Activated CD8-positive, alpha-beta memory T cell treated with anti-CD3 and anti-CD28 coated beads, Interleukin-2, amount 50 U/mL, for 48 hours (primary cell): ENCODE measurements at regions not wholly inside any gene's neighbourhood (a gene's known extent, or its start where the extent isn't known, plus 50 kb on each side); places are given as distances from the start of the nearest gene placed in this dataset.
A peak's percentile ranks its signal among the peaks of the same experiment; 100 is the strongest.

Experiments
- DNase-seq: peaks from one replicate; pipeline ENCODE4 v3.0.0-alpha.2; 2020

- no peak for DNase-seq
Measured at GRCh38 chr13:97057176-97057575, 62.9 kb upstream of the OXGR1 start.

GRCh38 chr13:97058391-97058790 lies 64.1 kb upstream of the OXGR1 start:
- no peak for DNase-seq

GRCh38 chr13:97058926-97059325 lies 64.7 kb upstream of the OXGR1 start:
- DNase-seq = no peak

- DNase-seq = no peak
Measured at GRCh38 chr13:97067017-97067895, 73.0 kb upstream of the OXGR1 start.

- no peak for DNase-seq
Measured at GRCh38 chr13:97068151-97068550, 73.9 kb upstream of the OXGR1 start.

DNA sequence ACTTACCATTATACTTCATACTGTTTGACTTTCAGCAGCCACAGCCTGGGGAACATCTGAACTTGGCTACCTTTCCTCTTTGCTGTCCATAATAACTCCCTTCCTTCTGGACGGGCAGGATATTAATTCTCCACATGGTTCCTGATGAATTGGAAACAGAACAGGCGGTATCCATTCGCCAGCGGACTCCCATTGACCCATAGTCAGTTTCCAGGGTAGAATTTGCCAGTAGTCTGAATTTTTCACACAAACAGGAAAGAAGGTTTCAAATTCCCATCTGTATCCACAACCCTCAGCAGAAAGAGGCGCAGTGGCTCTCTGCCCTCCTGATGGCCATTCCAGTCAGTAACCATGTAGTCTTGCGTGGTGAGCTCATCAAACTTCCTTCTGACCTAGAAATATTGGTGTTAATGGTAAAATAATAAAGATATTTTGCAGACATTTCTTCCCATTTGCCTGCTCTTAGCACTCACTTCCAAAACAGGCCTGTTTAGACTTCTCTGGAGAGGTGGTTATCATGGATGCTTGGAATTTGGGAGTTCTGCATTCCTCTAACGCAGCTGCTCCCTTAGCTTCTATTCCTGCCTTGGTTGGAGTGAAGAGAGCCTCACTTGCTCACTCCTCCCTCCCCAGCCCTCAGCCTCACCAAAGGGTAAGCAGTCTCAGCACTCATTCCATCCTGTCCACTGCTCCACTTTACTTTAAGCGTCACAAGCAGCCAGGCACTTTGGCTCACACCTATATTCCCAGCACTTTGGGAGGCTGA lies 75.0 kb upstream of the OXGR1 start:
- no peak for DNase-seq

DNA sequence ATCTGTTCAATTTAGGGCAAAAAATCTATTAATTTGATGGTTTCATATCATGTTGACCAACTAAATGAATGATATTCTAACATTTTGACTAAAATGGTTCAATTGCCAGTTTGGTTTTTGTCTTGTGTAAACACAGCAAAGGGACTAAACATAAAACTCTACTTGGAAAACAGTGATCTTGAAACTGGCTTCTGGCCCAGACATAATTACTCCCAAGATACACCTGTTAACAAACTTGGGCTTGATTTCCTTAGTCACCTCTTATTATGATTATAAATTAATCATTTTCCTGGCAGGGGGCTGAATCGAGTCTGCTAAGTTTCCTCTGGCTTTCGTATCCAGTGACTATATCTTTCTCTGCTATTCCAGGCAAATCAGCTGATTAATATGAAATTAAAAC lies 78.0 kb upstream of the OXGR1 start:
- no peak for DNase-seq

- no peak for DNase-seq
Measured at GRCh38 chr13:97074618-97075017, 80.3 kb upstream of the OXGR1 start.

- no peak for DNase-seq
Measured at GRCh38 chr13:97076898-97077297, 82.6 kb upstream of the OXGR1 start.

- DNase-seq = no peak
Measured at GRCh38 chr13:97077341-97077740, 83.1 kb upstream of the OXGR1 start.

GRCh38 chr13:97079726-97080125 lies 85.5 kb upstream of the OXGR1 start:
- DNase-seq = no peak

GRCh38 chr13:97082461-97083207 lies 88.4 kb upstream of the OXGR1 start:
- DNase-seq = no peak

DNA sequence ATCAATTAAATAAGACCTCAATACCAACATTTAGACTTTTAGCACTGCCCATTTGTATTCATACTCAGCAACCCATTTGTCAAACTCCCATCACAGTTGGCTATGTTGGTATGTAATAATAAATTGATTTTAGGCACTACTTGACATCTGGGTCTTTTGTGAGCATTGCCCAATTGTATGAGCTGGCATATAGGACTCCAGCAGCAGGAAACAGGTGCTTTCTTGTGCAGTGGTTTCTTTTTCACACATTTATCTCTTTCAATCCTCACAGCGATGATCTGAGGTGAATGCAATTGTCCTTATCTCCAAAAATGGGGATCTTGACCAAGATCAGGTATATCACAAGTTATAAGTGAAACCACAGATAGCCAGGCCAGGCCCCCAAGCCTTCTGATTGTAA lies 96.9 kb upstream of the OXGR1 start:
- no peak for DNase-seq

DNA sequence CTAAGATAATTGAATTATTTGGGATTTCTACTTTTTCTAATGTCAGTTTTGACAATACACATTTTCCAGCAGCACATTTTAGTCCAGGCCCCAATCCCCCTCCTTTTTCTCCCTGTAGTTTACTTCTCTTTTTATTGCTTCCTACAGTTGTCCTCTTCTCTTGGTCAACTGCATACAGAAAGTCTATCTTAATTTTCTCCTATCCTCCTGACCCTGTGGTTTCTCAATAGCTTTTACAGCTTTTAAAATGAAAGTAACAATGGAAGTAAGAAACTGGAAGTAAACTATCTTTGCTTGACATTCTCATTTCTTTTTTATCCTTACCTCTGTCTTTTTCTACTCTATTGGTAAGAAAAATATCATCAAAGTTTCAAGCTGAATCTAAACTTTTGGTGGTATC lies 106.5 kb upstream of the OXGR1 start:
- no peak for DNase-seq

DNA sequence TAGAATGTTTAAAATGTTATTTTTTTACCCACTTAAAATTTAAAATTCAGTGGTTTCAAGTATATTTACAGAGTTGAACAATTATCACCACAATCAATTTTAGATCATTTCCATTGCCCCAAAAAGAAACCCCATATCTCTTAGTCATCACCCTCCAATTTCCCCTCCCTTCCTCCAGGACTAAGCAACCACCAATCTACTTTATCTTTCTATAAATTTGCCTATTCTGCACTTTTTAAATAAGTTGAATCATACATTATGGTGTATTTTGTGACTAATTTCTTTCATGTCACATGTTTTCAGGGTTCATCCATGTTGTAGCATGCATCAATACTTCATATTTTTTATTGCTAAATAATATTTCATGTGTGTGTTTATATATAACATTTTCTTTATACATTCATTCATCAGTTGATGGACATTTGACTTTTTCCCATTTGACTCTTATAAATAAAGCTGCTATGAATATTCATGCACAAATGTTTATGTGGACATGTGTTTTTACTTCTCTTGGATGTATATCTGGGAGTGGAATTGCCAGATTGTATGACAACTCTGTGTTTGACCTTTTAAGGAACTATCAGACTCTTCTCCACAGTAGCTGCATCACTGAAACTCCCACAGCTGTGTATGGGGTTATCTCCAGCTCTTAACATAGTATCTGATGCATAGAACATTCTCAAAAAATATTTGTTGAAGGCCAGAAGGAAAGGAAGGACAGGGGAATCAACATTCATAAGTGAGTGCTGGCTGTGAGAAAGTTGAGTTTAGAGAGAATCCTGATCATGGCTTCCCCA lies 107.8 kb upstream of the OXGR1 start:
- no peak for DNase-seq

DNA sequence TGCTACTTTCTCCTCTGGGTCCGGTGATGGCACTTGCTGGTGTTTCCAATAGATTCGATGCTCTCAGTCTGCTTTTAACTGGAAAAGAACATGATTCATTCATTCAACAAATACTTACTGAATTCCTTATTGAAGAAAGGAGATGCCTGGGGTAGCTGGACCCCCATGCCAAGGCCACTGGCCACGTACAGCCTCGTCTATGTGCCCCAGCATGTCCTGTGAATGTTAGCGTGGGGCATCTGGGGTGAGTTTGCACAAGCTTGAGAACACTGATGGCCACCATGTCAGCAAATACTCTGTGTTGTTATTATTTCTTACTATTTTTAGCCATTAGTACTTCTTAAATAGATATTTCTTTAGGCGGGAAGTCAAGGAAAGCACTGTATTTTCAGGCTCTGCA lies 112.0 kb upstream of the OXGR1 start:
- no peak for DNase-seq

DNA sequence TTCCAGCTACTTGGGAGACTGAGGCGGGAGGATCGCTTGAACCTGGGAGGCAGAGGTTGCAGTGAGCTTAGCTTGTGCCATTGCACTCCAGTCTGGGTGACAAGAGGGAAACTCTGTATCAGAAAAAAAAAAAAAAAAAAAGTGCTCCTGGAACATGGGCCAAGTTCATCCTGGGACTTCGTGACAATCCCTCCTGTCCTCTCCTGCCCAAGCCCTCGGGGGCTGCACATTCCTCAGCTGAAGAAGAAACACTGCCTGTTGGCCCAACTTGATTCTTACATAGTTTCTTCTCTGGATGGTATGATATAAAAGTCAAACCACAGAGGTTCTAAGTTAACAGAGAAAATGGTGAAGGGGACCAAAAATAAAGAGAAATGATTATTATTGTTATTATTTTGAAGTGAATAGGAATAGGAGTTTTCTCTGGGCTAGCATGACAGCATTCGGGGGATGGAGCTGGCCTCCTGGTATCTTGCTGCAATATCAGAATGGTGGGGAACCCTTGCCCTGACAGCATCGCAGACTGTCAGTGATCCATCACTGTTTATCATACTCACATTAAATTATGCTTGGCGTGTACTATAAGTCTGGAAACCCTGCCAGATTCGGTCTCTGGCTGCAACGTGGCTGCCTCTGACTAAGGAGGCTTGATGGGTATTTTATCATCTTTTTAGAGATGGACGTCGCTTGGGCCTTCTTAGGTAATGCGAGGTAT lies 113.7 kb upstream of the OXGR1 start:
- DNase-seq = no peak

DNA sequence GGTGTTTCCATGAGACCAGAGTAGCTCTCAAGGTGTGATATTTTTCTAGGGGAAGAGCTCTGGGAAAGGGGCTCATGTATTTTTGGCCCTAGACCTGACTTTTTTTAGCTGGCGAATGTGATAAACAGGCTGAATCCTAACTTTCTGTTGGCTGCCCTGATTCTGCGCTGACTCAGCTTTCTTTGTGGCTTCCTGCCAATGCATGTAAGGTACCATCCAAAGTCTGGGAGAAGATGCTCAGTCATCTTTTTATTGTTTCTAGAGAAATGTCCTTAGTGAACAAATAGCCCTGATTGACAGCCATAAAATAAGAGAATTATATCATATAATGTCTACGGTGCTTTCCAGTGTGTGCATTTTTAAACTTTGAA lies 113.6 kb upstream of the MBNL2 start:
- DNase-seq = no peak

DNA sequence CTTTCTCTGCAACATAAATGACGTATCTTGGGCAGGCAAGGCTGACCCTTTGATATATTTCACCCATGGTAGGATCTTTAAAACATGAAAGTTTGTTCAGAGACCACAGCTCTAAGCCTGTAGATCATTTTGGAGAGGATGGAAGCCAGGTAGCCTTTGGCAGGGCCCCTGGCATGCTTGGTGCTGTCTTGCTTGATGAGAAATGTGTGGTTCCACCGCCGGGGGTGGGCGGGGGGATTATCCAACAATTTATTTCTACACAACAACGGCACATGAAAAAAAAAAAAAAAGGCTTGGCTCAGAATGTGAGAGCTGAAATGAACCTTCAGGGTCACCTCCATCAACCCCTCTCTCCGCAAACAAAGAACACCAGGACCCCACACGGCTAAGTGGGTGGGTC lies 112.9 kb upstream of the MBNL2 start:
- DNase-seq = no peak

DNA sequence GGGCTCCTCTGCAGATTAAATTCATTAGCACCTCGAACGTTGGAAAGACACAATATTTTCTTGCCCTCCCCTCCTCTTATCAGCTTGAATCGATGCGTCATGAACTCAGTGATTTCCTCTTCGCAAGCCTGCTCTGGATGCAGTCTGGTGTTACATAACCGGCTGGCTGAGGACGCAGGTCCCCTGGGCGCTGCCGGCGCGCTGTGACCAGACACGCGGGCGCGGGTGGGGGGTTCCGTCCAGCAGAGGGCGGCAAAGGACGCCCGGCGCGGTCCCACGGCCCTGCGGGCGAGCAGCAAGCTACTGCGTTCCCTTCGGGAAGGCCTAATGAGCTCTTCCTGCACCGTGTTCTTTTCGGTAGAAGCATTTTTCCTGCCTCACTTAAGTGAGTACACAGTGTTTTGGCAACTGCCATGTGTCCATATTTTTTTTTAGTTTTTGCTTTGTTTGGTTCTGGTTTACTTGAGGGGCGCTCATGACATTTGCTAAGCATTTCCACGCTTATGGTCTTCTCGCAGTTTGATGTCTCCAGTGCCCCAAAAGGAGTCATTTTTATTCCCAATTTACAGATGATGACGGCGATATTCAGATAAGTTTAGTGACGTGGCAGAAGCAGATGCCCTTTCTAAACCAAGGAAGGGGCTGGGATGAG lies 112.2 kb upstream of the MBNL2 start:
- DNase-seq = peak; percentile 94

DNA sequence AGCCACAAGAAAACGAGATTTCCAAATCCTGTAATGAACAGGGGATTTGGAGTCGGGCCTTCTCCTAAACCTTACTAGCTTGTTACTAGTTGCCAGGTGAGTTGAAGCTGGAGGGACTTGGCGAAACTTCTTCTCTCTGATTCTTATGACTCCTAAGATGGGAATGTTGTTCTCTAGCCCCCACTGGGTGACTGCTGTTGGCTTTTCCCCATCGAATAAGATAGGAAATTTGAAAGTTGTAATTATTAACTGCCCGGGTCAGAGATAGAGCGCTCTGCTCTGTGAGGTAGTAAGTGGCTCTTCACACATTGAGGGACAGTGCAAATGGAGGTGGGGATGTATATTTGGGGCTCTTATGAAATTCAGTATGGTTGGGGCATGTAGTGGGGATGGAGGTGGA lies 111.2 kb upstream of the MBNL2 start:
- DNase-seq = no peak

- DNase-seq = no peak
Measured at GRCh38 chr13:97111756-97112155, 110.4 kb upstream of the MBNL2 start.
